Hematopoietic multipotent progenitor cell treated with erythropoietin and hydrocortisone succinate and interleukin-3 and kit ligand, for 8 days (in vitro differentiated cells): ENCODE measurements at regions not wholly inside any gene's neighbourhood (a gene's known extent, or its start where the extent isn't known, plus 50 kb on each side); places are given as distances from the start of the nearest gene placed in this dataset.
"Not testable (repeated sequence)": the region's sequence is repeated elsewhere in the genome, so short reads cannot be mapped to it uniquely, and the experiment has no call there.

ENCODE experiments used
- DNase-seq: peaks from one replicate; pipeline ENCODE4 v3.0.0-alpha.2; 2015

DNA sequence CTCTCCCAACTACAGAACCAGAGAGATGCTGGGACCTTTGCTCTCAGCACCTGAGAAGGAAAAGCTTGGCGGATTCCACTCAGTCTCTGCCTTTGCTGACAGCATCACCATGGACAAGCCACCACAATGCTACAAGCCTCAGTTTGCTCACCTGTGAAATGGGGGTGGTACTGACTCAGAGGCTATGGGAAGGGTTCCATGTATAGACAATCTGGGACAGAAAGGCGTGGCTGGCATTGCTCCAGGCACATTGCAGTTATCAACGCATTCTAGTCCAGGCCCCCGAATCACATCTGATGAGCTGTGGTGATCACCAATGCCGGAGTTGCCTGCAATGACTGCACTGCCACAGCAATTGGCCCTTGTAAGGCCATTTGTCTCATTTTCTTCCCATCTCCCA, 72.6 kb downstream of the ISX start:
- no peak for DNase-seq

- no peak for DNase-seq
These were observed 75.2 kb downstream of the ISX start for GRCh38 chr22:35140879-35141745.

GRCh38 chr22:35148381-35148780, 82.4 kb downstream of the ISX start:
- DNase-seq: no peak

- no peak for DNase-seq
These were observed 83.0 kb downstream of the ISX start for GRCh38 chr22:35148866-35149548.

DNA sequence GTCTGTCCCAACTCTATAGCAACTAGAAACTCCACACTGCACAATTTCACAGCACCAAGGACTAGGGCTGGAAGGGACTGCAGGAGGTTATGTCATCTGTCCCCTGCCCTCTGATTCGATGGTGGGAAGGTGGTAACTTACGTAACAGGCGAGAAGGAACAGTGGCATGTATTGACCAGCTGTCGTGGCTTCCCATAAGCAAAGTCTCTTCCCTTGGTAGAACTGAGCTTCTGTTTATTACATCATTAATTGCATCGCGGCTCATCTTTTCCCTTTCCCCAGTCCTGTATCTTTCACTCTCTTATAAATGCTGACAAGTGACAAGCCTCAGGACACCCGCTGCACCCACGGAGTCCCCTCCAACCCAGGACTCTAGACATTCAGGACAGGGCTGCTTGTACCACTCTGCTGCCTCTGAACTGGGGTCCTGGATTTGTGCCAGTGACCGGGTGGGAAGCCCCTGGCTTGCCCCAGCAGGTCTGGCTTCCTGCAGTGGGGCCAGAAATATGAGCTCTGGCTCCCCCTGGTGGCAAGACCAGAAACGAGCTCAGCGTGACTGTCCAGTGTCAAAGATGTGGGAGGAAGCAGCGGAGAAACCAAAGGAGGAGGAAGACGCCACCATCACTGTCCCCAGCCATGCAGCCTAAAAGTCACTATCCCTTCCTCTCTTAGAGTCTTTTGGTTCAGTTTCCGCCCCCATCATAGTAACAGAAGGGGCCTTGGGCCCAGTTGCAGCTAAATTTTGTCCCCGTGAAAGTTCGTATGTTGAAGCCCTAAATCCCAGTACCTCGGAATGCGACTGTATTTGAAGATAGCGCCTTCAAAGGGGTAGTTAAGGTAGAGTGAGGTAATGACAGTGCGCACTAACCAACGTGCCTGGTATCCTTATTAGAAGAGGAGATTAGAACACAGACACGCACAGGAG, 84.5 kb downstream of the ISX start:
- DNase-seq: peak; percentile 56

GRCh38 chr22:35152316-35152715, 86.4 kb downstream of the ISX start:
- no peak for DNase-seq

GRCh38 chr22:35154937-35155387, 89.0 kb downstream of the ISX start:
- peak; percentile 65 for DNase-seq

DNA sequence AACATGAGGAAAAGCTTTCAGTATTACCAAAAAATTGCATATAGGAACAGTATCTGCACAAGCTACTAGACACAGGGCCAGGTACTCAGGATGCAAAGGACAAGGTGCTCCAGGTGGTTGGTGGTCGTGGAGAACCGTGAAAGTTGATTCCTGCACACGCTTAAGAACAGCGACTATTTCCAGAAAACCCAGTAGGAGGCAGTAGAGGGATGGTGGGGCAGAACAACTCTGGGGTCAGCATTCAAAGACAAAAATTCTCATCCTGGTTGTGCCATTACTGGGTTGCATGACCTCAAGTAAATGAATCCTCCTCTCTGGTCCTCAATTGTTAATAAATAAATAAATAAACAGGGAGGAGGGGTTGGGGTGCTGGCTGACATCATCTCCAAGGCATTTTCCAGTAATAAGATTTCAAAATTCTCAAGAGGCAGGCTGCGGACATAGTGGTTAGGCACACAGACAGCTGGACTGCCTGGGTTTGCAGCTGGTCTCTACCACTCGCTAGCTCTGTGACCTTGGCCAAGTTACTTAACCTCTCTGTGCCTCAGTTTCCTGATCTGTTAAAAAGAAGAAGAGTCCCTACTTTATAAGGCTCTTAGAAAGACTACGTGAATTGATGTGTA, 89.6 kb downstream of the ISX start:
- no peak for DNase-seq

DNA sequence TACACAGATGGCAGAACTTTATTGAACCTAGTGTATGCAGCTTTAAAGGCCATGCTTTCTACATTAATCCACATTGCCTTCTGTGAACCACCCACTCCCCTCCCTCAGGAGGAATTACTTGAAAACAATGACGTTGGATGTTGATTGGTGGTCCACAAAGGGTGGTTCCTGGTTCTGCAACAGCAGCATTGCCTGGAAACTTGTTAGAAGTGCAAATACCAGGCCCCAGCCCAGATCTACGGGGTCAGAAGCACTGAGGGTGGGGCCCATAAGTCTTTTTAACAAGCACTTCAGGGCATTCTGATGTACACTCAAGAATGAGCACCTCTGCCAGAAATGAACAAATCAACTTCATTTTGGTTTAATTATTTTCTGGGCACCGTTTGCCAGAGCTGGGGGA, 91.0 kb downstream of the ISX start:
- no peak for DNase-seq

GRCh38 chr22:35158336-35158735, 92.4 kb downstream of the ISX start:
- no peak for DNase-seq

DNA sequence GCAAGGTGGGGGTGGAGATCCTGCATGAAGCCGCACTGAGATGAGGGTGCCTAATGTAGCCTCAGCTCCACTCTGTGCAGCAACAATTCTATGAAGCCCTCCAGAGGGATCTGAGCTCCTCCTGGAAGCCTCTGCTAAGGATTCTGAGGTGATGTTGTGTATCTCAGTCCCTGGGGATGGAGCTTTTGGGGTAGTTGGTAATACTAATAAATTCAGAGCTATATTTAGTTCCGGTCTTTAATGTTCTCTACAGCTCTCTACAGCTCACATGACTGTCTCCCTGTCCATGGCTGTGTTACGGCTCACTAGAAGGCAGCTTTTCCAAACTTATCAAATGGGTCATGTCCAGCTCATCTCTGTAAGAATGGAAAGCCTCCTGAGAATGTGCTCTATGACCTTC, 93.4 kb downstream of the ISX start:
- DNase-seq: no peak

DNA sequence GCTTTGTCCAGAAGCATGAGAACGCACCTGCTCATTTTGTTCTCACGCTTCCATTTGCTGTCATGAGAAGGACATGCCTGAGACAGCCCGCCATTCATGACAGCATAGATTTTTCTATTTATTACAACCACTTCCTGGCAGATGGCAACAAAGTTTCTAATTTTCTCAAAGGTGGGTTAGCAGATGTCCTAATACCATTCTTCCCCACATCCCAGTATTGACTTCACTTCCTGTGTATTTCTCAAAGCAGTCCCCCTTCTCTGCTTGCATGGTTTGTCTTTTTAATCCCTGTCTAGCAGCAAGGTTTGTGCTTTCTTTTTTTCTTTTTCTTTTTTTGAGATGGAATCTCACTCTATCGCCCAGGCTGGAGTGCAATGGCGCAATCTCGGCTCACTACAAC, 94.3 kb downstream of the ISX start:
- no peak for DNase-seq

DNA sequence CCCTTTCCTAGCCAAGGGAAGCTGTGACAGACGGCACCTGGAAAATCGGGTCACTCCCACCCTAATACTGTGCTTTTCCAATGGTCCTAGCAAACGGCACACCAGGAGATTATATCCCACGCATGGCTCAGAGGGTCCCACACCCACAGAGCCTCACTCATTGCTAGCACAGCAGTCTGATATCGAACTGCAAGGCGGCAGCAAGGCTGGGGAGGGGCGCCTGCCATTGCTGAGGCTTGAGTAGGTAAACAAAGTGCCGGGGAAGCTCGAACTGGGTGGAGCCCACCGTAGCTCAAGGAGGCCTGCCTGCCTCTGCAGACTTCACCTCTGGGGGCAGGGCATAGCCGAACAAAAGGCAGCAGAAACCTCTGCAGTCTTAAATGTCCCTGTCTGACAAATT, 91.4 kb upstream of the HMGXB4 start:
- DNase-seq: not testable (repeated sequence)

DNA sequence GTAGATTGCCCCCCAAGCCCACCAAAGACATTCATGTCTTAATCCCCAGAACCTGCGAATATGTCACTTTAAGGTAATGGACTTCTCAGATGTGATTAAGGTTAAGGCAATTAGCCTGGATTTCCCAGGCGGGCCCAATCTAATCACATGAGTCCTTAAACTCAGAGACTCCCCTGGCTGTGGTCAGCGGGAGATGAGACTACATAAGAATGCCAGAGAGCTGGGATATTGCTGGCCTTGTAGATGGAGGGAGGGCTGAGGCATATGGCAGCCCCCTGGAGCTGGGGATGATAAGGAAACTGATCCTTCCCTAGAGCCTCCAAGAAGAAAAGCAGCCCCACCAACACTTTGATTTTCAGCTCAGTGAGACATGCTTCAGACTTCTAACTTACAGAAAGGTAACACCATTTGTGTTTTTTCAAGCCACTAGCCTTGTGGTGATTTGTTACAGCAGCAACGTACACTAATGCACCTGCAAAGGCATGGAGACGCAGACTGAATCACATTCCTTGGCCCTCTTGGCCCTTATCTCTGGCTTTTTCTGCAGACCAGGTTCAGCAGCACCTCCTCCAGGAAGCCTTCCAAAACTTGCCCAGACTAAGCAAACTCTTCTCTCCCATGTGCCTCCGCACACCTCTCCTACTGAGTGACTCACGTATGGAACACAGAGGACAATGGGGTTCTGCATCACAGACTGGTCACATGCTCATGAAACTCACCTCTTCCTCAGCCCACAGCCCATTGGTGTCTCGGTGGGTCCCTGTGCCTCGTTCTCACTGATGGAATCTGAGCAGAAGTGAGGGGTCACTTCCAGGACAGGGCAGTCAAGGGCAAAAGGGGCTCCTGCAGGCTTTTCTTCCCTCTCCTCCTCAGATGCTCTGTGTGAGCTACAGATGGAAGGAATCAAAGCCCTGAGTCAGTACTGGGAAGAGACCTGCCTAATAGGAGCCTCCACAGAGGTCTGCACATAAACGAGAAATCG, 86.3 kb upstream of the HMGXB4 start:
- DNase-seq: peak; percentile 8

DNA sequence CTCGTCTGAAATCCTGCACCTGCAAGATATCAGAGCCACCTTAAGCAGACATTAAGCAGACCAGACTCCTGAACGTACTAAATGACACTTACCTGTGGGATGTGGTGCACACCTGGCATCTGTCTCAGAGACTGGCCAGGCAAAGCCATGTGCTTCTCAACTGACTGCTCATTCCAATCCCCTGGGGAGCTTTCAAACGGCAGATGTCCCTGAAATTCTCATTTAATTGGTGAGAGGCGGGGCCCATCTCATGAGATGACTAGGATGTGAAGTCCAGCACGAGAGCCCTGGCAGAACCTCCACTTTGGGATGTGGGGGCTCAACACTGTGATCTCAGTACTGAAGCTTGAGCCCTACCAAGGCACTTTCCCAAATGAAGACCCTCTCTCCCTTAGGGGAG, 84.9 kb upstream of the HMGXB4 start:
- DNase-seq: no peak

GRCh38 chr22:35173655-35174054, 83.6 kb upstream of the HMGXB4 start:
- no peak for DNase-seq

DNA sequence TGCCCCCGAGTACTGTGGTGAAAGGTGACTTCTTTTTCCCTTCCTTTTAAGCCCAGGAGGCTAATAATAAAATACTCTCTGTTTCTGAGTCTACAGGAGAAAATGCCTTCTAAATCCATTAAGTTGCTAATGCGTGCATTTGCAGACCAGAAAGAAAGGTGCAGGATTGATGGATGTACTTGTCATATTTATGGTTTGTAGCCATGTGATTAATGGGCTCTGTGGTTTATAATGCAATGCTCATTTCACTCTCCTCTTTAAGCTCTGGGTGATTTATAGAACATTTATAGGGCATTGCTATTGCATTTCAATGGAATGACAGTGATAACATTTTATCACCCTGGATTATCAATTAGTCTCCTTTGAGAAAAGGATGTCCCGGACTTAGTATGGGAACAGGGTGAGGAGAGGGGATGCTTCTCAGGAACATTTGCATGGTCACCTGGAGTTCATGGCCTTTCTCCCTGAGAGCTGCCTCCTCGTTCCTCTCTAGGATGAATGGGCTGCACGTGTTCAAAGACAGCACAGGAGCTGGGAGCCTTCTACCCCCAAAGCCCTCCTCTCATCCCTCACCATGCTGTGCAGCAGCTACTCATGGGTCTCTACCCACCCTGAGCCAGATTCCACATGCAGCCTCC, 82.8 kb upstream of the HMGXB4 start:
- DNase-seq: no peak

DNA sequence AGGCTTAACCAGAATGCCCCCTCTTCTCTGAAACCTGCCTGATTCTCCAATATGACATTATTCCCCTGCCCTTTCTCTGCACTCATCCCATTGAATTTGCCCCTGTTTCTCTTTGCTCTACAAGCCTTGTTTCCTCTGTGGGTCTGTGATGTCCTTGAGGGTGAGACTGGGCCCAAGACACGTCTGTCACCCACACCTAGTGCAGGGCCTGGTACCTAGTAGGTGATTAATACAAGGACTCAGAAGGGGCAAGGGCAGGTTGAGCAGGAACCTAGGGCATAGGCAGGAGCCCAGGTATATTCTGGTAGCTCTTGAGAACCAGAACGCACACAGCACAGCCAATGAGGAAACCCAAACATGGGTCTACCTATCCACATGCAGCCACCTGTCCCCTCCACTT, 81.9 kb upstream of the HMGXB4 start:
- no peak for DNase-seq

GRCh38 chr22:35177811-35178210, 79.5 kb upstream of the HMGXB4 start:
- no peak for DNase-seq

GRCh38 chr22:35178446-35178845, 78.8 kb upstream of the HMGXB4 start:
- no peak for DNase-seq

DNA sequence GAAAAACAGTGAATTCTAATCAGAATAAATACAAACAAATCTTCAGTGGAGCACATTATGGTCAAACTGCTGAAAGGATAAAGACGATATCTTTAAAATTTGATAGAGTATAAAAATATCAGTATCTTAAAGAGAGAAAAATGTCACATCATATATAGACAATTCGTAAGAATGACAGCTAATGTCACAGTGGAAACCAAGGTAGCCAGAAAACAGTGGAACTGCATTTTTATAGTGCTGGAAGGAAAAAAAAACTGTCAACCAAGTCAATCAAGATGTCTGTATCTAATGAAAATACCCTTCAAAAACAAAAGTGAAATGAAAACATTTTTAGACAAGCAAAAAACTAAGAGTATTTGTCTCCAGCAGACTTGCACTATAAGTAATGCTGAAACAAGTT, 73.4 kb upstream of the HMGXB4 start:
- DNase-seq: no peak
